NCI-H345 (cell line): ENCODE measurements at regions not wholly inside any gene's neighbourhood (a gene's known extent, or its start where the extent isn't known, plus 50 kb on each side); places are given as distances from the start of the nearest gene placed in this dataset.
"Not testable (repeated sequence)": the region's sequence is repeated elsewhere in the genome, so short reads cannot be mapped to it uniquely, and the experiment has no call there.

ENCODE experiments used
- DNase-seq: peaks from one replicate; lab custom pipeline; 2025; lab: John Stamatoyannopoulos, UW

GRCh38 chr10:123270221-123270620 lies 116.0 kb downstream of the BUB3 start:
- DNase-seq: no peak

GRCh38 chr10:123270806-123271205 lies 116.6 kb downstream of the BUB3 start:
- DNase-seq: no peak

DNA sequence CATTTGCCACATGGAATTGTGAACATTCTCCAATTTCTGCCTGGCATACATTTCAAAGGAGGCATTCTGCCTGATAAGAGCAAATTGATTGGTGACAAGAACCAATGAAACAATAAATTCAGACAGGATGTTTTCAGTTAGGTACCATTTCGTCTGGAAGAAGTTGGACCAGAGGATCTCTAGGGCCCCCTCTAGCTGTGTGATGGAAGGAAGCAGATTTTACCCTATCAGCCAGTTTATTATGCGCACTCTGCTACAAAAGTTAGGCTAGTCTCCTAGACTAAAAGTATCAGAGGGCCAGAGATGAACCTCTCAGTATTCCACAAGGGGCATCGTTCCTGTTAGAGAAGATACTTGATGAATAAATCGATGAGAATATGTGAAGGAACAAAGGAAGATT lies 118.0 kb downstream of the BUB3 start:
- no peak for DNase-seq

- peak; percentile 54 for DNase-seq
These were observed 120.3 kb downstream of the BUB3 start for GRCh38 chr10:123274306-123275135.

DNA sequence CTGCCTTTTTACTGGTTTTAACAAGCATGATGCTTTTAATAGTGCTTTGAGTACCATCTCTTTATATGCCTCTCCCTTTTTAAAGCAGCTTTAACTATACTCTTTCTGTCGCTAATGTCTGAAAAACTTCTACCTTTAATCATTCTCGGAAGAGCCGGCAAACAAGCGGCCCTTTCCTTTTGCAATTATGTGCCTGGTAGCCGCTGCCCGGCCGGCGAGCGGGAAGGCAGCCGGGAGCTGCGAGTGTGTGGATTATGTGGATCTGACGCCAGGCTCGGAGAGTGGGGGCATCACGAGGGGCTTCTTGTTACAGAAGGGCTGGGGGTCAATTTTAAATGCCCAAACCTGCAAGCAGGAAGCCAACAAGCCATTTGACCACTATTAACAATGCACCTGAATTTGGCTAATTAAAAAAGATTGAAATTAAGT lies 120.9 kb downstream of the BUB3 start:
- no peak for DNase-seq

- no peak for DNase-seq
These were observed 124.2 kb downstream of the BUB3 start for GRCh38 chr10:123278445-123278844.

GRCh38 chr10:123283371-123283770 lies 129.2 kb downstream of the BUB3 start:
- DNase-seq: not testable (repeated sequence)

DNA sequence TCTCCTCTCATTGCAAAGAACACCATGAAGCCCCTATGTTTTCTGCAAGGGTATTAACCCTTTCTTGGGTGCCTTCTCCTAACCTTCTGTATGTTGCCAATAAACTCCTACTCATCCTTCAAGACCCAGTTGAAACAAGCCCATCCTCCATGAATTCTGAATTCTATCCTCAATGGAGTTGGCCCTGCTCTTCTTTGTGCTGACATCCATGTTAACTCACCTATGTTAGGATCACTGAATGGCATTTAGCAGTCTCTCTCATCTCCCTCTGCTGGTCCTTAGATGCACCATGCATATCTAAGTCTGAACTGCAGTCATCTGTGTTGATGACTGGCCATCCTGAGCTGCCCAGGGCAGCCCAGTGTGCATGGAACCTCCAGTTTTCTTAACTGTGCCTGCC lies 129.8 kb downstream of the BUB3 start:
- no peak for DNase-seq

DNA sequence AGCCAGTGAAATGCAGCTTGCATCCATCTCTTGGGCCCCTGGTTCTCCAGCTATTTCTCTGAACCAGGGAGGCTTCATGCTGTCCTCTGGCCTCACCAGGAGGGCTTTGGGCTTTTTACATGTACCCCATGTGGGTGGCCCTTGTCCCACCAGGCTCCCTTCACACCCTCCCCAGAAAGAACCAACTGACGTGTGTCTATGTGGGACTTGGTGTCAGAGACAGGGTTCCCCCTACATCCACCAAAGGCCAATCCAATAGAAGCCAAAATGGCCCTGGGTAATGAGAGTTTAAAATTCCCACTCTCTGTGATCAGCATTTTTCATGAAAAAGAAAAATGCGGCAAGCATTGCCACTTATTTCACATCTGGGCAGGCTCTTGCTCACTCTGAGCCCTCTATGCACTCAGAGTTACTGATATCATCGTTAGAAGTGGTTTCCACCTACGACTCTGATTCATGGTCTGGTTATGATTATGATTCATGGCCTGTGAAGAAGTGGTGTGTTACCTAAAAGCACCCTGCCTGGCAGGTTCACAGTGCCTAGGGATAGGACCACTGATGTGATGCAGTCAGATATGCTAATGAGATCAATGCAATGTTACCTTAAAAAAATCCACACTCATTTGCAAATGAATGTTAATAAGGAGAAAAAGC lies 133.5 kb downstream of the BUB3 start:
- no peak for DNase-seq

DNA sequence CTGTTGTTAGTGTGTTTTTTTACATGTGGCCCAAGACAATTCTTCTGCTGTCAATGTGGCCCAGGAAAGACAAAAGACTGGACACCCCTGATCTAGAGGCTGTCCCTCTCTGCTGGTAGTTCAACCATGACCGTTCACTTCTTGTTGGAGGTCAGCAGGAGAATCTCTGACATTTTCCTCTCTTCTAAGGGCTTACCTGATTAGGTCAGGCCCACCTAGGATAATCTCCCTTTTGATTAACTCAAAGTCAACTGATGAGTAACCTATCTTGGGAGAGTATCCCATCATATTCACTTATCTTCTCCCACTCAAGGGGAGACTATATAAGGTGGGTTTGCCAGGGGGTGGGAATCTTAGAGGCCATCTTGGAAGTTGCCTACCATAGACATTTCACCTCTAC lies 135.2 kb downstream of the BUB3 start:
- DNase-seq: no peak

GRCh38 chr10:123294109-123294508 lies 139.9 kb downstream of the BUB3 start:
- DNase-seq: no peak

DNA sequence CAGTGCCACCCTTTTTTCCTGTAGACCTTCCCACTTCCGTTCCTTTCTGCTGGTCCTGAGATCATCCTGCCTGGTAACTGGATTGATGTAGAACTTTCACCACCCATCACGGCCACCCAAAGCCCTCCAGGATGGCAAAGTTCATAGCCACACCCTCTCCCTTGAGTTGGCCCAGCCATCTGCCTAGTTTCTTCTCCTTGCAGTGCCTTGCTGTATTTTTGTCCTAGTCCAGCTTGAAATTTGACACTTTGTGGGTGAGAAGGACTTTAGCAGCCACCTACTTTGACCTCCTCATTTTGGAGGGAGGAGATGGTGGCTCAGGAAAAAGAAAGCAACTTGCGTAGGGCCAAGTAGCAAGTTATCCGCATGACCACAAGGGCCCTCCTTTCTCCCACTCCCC lies 140.7 kb downstream of the BUB3 start:
- no peak for DNase-seq

- DNase-seq: no peak
These were observed 141.4 kb downstream of the BUB3 start for GRCh38 chr10:123295644-123296043.

GRCh38 chr10:123297175-123297574 lies 143.0 kb downstream of the BUB3 start:
- no peak for DNase-seq

GRCh38 chr10:123298583-123298982 lies 144.4 kb downstream of the BUB3 start:
- no peak for DNase-seq

GRCh38 chr10:123299598-123299997 lies 145.4 kb downstream of the BUB3 start:
- no peak for DNase-seq

GRCh38 chr10:123301077-123301857 lies 147.1 kb downstream of the BUB3 start:
- DNase-seq: no peak

DNA sequence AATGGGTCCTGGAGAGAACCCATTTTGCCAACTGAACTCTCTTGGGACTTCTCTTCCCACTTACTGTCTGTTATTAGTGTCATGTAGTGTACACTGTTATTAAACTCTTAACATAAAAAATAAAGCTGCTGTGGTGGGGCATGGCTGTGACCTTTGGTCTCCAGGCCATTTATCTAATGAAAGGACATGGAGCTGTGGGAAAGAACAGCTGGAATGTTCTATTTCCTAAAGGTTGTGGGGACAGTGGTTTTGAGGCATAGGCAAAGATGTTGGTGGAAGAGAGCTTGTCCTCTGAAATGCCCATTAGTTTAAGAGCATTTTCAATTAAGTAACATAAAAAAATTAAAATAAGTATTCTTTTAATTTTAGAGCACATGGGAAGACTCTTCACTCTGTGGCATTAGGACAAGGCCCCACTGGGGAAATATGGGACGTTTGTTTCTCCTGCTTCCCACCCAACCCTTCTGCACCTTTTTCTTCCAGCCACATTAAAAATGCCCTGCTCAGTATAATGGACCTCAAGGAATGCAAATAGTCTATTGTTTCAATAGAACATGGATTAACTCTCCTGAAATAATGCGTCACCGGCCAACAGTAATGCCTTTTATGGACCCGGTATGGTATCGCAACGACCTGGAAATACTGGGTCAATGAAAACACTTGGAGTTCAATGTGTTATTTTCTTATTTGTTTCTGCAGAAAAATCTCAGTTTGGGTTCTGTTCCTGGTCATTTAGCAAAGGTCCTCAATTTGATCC lies 149.6 kb downstream of the BUB3 start:
- DNase-seq: no peak

DNA sequence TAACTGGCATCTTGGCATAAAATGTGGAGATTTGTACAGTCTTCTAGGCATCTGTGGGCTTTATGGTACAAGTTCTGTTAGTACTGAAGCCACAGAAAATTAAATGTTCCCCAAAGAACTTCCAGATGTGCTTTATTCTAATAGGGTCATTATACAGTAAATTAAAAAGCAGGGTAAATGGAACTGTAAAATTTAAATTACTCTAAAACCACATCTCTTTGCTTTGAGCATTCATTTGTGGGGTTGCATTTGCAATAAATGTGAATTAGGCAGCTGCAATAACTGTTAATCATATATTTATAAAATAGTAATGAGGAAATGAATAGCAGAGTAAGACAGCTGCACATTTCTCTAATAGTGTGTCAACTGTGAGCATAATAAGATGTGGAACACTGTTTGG lies 151.5 kb downstream of the BUB3 start:
- no peak for DNase-seq

- DNase-seq: no peak
These were observed 152.1 kb downstream of the BUB3 start for GRCh38 chr10:123306290-123306689.

DNA sequence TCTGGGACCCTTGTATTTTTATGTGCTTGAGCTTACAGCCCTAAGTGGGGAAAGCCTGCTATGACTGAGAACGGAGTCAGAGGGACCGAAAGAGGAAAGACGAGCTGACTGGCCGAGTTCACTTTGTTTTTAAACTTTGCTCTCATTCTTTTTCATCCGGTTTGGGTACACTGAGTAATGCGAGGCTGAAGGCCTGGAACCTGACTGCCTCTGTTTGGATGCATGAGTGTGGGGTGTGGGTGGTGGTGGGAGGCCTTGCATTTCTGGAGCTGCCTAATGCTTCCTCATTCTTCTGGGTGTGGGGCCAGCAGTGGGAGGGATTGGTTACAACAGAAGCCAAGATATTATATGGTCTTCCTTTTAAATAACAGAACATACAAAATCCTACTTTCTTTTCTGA lies 155.5 kb downstream of the BUB3 start:
- DNase-seq: no peak

- DNase-seq: no peak
These were observed 162.6 kb downstream of the BUB3 start for GRCh38 chr10:123316776-123317175.
